ENCODE measurements at regions not wholly inside any gene's neighbourhood (a gene's known extent, or its start where the extent isn't known, plus 50 kb on each side); places are given as distances from the start of the nearest gene placed in this dataset.

DNA sequence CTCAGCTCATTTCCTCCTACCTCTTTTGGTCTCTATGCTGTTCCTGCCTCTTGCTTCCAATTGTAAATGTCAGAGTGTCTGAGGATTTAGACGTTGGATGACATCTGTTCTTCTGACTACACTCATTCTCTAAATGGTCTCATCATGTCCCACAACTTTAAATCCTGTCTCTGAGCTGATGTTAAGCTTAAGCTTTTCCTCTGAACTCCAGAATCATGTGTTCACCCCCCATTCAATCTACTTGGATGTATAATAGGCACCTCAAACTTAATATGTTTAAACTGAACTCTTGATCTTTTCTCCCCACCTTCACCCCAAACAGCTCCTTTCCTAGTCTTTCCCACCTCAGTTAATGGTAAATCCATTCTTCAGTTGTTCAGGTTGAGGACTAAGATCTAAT is 433.6 kb downstream of the CSNK1G3 start:
- no peak for TF ChIP-seq POLR2AphosphoS5 (IDR thresholded peaks at IDR 0.05)
- TF ChIP-seq, protein P1, sequence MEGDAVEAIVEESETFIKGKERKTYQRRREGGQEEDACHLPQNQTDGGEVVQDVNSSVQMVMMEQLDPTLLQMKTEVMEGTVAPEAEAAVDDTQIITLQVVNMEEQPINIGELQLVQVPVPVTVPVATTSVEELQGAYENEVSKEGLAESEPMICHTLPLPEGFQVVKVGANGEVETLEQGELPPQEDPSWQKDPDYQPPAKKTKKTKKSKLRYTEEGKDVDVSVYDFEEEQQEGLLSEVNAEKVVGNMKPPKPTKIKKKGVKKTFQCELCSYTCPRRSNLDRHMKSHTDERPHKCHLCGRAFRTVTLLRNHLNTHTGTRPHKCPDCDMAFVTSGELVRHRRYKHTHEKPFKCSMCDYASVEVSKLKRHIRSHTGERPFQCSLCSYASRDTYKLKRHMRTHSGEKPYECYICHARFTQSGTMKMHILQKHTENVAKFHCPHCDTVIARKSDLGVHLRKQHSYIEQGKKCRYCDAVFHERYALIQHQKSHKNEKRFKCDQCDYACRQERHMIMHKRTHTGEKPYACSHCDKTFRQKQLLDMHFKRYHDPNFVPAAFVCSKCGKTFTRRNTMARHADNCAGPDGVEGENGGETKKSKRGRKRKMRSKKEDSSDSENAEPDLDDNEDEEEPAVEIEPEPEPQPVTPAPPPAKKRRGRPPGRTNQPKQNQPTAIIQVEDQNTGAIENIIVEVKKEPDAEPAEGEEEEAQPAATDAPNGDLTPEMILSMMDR (IDR thresholded peaks at IDR 0.05), result no peak
- no peak for TF ChIP-seq POLR2A (IDR thresholded peaks at IDR 0.05)
